Activated naive CD8-positive, alpha-beta T cell (primary cell): ENCODE measurements at regions not wholly inside any gene's neighbourhood (a gene's known extent, or its start where the extent isn't known, plus 50 kb on each side); places are given as distances from the start of the nearest gene placed in this dataset.

Experiments
- H3K27ac Mint-ChIP-seq: one replicate; pipeline ENCODE4 v1.8.0; 2021; ENCODE audit warnings: mixed read lengths
- H3K27me3 Mint-ChIP-seq: one replicate; pipeline ENCODE4 v1.8.0; 2021; ENCODE audit warnings: mixed read lengths
- H3K36me3 Mint-ChIP-seq: one replicate; pipeline ENCODE4 v1.8.0; 2021; ENCODE audit warnings: mixed read lengths
- H3K4me1 Mint-ChIP-seq: one replicate; pipeline ENCODE4 v1.8.0; 2021; ENCODE audit warnings: low read depth, mixed read lengths
- H3K4me3 Mint-ChIP-seq: one replicate; pipeline ENCODE4 v1.8.0; 2021; ENCODE audit warnings: mild to moderate bottlenecking, mixed read lengths
- H3K9me3 Mint-ChIP-seq: one replicate; pipeline ENCODE4 v1.8.0; 2021; ENCODE audit warnings: low read depth, mixed read lengths

DNA sequence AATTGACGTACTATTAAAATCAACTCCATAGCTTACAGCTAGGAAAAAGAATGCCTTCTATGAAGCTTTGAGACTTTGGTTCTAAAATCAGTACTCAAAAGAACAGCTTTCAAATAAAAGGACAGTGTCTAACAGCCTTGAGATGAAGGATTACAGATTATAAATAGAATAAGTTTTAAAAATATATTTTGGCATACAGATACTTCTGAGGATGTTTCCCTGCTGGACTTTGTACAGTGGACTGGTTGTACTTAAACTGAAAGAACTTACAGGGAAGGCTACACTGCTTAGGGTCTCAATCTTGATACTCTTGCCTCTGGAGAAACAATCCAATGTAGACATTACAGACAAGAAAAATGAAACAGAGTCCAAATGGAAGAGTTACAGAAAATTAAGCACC is 452.7 kb downstream of the CETN3 start:
- Mint-ChIP-seq H3K27ac (no peak overlapping the region), H3K36me3 (no peaks in the 10 kb centered on the region), H3K9me3 (peaks cover 3% of the 10 kb centered on the region), H3K27me3 (no peaks in the 10 kb centered on the region), H3K4me3 (no peak overlapping the region), H3K4me1 (no peaks in the 10 kb centered on the region)

GRCh38 chr5:89954916-89955315 is 454.6 kb downstream of the CETN3 start:
- Mint-ChIP-seq H3K27me3 (no peaks in the 10 kb centered on the region), H3K4me1 (no peaks in the 10 kb centered on the region), H3K36me3 (no peaks in the 10 kb centered on the region), H3K4me3 (no peak overlapping the region), H3K9me3 (peaks cover 3% of the 10 kb centered on the region), H3K27ac (no peak overlapping the region)

DNA sequence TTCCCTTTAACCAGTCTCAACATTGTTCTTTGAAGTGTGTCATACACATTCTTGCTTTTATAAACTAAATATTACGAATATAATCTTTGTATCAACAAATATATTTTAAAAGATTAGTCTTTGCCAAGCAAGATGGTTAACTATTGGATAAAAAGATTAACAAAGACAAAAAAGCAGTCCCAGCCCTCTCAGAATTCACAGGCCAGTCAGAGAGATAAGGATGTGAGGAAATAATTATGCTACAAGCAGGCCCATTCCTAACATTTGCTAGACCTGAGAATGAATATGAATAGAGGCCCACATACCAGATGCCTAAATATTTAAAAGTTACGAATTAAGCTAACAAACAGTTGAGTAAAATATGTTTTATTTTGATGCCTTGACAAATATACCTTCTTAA is 457.7 kb downstream of the CETN3 start:
- no peak overlapping the region for H3K4me3 Mint-ChIP-seq
- H3K27me3 Mint-ChIP-seq = no peaks in the 10 kb centered on the region
- no peak overlapping the region for H3K27ac Mint-ChIP-seq
- H3K36me3 Mint-ChIP-seq = no peaks in the 10 kb centered on the region
- H3K4me1 Mint-ChIP-seq = no peaks in the 10 kb centered on the region
- H3K9me3 Mint-ChIP-seq = no peaks in the 10 kb centered on the region

GRCh38 chr5:89950234-89950633 is 459.3 kb downstream of the CETN3 start:
- Mint-ChIP-seq H3K4me3 (no peak overlapping the region), H3K4me1 (no peaks in the 10 kb centered on the region), H3K9me3 (no peaks in the 10 kb centered on the region), H3K36me3 (no peaks in the 10 kb centered on the region), H3K27me3 (no peaks in the 10 kb centered on the region), H3K27ac (no peak overlapping the region)

- no peaks in the 10 kb centered on the region for H3K9me3 Mint-ChIP-seq
- H3K27me3 Mint-ChIP-seq = no peaks in the 10 kb centered on the region
- no peaks in the 10 kb centered on the region for H3K36me3 Mint-ChIP-seq
- H3K27ac Mint-ChIP-seq = no peak overlapping the region
- no peak overlapping the region for H3K4me3 Mint-ChIP-seq
- no peaks in the 10 kb centered on the region for H3K4me1 Mint-ChIP-seq
These were observed 460.6 kb downstream of the CETN3 start for GRCh38 chr5:89948977-89949376.

- no peaks in the 10 kb centered on the region for H3K4me1 Mint-ChIP-seq
- H3K9me3 Mint-ChIP-seq = no peaks in the 10 kb centered on the region
- H3K4me3 Mint-ChIP-seq = no peak overlapping the region
- no peak overlapping the region for H3K27ac Mint-ChIP-seq
- no peaks in the 10 kb centered on the region for H3K27me3 Mint-ChIP-seq
- no peaks in the 10 kb centered on the region for H3K36me3 Mint-ChIP-seq
These were observed 462.6 kb downstream of the CETN3 start for GRCh38 chr5:89946916-89947315.

DNA sequence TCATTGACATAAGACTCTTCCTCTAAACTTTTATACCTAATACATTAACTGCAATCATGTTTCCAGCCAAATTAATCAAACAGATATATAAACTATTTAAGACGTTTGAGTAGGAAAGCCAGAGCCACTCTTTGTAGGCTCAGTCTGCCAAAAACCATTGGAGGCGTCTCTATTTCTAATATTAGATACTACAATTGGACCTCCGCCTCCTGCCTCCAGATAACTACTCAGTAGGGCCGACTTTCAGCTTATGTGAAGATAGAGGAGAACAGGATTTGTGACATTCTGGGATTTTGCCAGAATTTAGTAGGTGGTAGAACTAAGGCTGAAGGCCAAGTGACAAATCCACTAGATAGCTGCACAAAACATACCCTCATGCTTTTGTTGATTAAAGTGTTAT is 463.0 kb downstream of the CETN3 start:
- Mint-ChIP-seq H3K27me3 (no peaks in the 10 kb centered on the region), H3K4me1 (no peaks in the 10 kb centered on the region), H3K9me3 (no peaks in the 10 kb centered on the region), H3K4me3 (no peak overlapping the region), H3K27ac (no peak overlapping the region), H3K36me3 (no peaks in the 10 kb centered on the region)

DNA sequence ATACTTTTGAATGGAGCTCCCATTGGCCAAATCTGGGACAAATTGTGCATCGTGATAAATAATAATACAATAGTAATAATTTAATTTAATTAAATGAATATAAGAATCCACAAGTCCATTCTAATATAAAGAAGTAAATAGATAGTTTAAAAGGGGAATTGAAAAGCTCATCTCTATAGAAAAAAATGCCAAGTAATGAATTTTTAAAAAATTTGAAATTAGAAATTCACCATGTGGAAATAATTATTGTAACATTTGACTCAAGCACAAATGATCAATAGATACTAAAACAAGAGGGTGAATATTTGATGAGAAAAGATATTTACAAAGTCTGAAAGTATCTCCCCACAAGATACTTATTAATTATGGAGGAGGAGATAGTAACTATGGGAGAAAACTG is 467.4 kb downstream of the CETN3 start:
- no peak overlapping the region for H3K27ac Mint-ChIP-seq

GRCh38 chr5:89936576-89936975 is 473.0 kb downstream of the CETN3 start:
- Mint-ChIP-seq H3K4me1 (no peaks in the 10 kb centered on the region), H3K9me3 (no peaks in the 10 kb centered on the region), H3K36me3 (no peaks in the 10 kb centered on the region), H3K4me3 (no peak overlapping the region), H3K27ac (no peak overlapping the region), H3K27me3 (no peaks in the 10 kb centered on the region)

More for the DNA sequence above, 467.4 kb downstream of the CETN3 start:
- H3K9me3 Mint-ChIP-seq = no peaks in the 10 kb centered on the region
- H3K4me3 Mint-ChIP-seq = no peak overlapping the region
- no peaks in the 10 kb centered on the region for H3K27me3 Mint-ChIP-seq
- no peaks in the 10 kb centered on the region for H3K36me3 Mint-ChIP-seq
- H3K4me1 Mint-ChIP-seq = no peaks in the 10 kb centered on the region

DNA sequence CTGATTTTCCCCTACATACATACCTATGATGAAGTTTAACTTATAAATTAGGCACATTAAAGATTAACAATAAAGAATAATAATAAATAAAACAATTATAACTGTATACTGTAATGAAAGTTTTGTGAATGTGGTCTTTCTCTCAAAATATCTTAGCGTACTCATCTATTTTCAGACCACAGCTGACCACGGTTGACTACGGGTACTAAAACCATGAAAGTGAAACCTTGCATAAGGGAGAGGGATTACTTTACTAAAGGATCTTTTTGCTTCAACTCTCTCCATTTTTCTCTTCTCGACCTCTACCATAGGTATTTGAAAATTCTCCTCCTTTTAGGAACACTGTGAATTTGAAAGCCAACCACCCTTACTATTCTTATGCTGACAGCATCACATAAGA is 475.5 kb downstream of the CETN3 start:
- no peaks in the 10 kb centered on the region for H3K27me3 Mint-ChIP-seq
- no peaks in the 10 kb centered on the region for H3K9me3 Mint-ChIP-seq
- H3K4me3 Mint-ChIP-seq = no peak overlapping the region
- no peak overlapping the region for H3K27ac Mint-ChIP-seq
- no peaks in the 10 kb centered on the region for H3K36me3 Mint-ChIP-seq
- H3K4me1 Mint-ChIP-seq = no peaks in the 10 kb centered on the region

DNA sequence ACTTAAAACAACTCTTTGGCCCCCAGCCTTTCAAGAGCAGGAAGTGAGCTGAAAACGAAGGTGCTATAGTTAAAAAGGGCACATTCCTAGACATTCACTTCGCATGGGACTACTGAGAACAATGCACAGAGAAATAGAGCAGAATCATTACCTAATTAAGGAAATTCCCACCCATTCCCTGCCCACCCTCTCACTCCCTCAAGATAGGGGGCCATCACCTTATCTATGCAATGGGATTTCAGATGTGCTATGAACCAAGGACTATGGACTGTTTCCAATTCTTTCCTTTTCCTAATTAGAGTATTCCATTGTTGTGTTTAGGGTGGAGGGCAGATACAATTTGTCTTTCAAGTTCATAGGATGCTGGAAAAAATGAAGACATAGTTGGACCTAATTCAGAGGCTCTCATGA is 476.8 kb downstream of the CETN3 start:
- Mint-ChIP-seq H3K36me3 (no peaks in the 10 kb centered on the region), H3K4me3 (no peak overlapping the region), H3K27ac (no peak overlapping the region), H3K4me1 (no peaks in the 10 kb centered on the region), H3K27me3 (no peaks in the 10 kb centered on the region), H3K9me3 (no peaks in the 10 kb centered on the region)

GRCh38 chr5:89930591-89931392 is 478.8 kb downstream of the CETN3 start:
- Mint-ChIP-seq H3K36me3 (no peaks in the 10 kb centered on the region), H3K27me3 (no peaks in the 10 kb centered on the region), H3K9me3 (no peaks in the 10 kb centered on the region), H3K27ac (no peak overlapping the region), H3K4me3 (no peak overlapping the region), H3K4me1 (no peaks in the 10 kb centered on the region)

- H3K4me1 Mint-ChIP-seq = no peaks in the 10 kb centered on the region
- no peak overlapping the region for H3K4me3 Mint-ChIP-seq
- H3K36me3 Mint-ChIP-seq = no peaks in the 10 kb centered on the region
- no peaks in the 10 kb centered on the region for H3K27me3 Mint-ChIP-seq
- H3K9me3 Mint-ChIP-seq = no peaks in the 10 kb centered on the region
- H3K27ac Mint-ChIP-seq = no peak overlapping the region
These were observed 479.7 kb downstream of the CETN3 start for GRCh38 chr5:89929834-89930233.

GRCh38 chr5:89929173-89929572 is 480.4 kb downstream of the CETN3 start:
- H3K27me3 Mint-ChIP-seq = no peaks in the 10 kb centered on the region
- no peaks in the 10 kb centered on the region for H3K4me1 Mint-ChIP-seq
- H3K36me3 Mint-ChIP-seq = no peaks in the 10 kb centered on the region
- no peak overlapping the region for H3K27ac Mint-ChIP-seq
- H3K4me3 Mint-ChIP-seq = no peak overlapping the region
- no peaks in the 10 kb centered on the region for H3K9me3 Mint-ChIP-seq

GRCh38 chr5:89922161-89922560 is 487.4 kb downstream of the CETN3 start:
- H3K9me3 Mint-ChIP-seq = no peaks in the 10 kb centered on the region
- H3K27ac Mint-ChIP-seq = no peak overlapping the region
- no peaks in the 10 kb centered on the region for H3K27me3 Mint-ChIP-seq
- H3K4me1 Mint-ChIP-seq = no peaks in the 10 kb centered on the region
- no peaks in the 10 kb centered on the region for H3K36me3 Mint-ChIP-seq
- H3K4me3 Mint-ChIP-seq = no peak overlapping the region

DNA sequence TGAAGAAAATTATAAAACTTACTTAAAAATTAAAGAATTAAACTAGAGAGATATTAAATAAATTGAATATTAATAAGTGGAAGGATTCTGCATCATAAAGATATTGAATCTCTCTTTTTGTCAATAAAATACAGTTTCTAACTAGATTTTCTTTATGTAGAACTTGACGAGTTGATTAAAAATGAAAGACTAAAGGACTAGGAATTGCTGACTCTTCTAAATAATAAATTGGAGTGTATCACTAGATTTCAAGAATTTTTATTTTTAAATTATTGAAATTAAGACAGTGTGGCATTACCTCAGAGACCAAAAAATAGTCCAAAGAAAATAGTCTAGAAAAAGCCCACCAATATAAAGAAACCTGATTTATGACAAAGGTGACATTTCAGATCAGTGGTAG is 492.4 kb downstream of the CETN3 start:
- no peaks in the 10 kb centered on the region for H3K27me3 Mint-ChIP-seq
- H3K4me3 Mint-ChIP-seq = no peak overlapping the region
- no peak overlapping the region for H3K27ac Mint-ChIP-seq
- no peaks in the 10 kb centered on the region for H3K36me3 Mint-ChIP-seq
- H3K9me3 Mint-ChIP-seq = no peaks in the 10 kb centered on the region
- H3K4me1 Mint-ChIP-seq = no peaks in the 10 kb centered on the region
